ENCODE measurements at regions not wholly inside any gene's neighbourhood (a gene's known extent, or its start where the extent isn't known, plus 50 kb on each side); places are given as distances from the start of the nearest gene placed in this dataset.

DNA sequence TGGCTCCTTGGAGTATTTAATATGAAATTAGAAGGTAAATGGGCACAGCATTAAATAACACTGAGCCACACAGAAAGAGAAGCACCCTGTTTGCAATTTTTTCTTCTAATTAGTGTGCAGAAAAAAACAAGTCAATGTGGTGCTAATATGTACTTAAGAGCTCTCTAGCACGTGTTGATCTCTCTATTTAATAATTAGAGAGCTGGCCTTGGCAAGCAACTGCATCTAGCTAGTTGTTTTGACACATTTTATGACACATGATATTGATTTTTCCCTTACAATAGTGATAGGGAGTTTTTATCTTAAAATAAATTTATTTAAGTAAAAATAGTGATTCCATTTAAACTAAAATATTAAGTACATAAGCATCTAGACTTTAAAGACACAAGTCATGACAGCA, 54.5 kb upstream of the NUDT12 start:
- Histone ChIP-seq H3K9ac (replicated peaks; ENCODE audit: extremely low read depth, insufficient read depth, low read length) (no peak overlapping the region), H3K27me3 (ENCODE audit: control insufficient read depth in 2 of 2, insufficient read depth in 2 of 2, low read length in 2 of 2) (no peaks in the 10 kb centered on the region), H3K4me2 (ENCODE audit: insufficient read depth, low read length) (no peak overlapping the region), H3K4me3 (replicated peaks in 1 of 3; ENCODE audit: insufficient read depth in 1 of 3, low read depth in 1 of 3, low read length in 3 of 3) (no peak overlapping the region), H4K20me1 (replicated peaks; ENCODE audit: control insufficient read depth, extremely low read depth, insufficient read depth, low read length) (no peaks in the 10 kb centered on the region), H3K9me1 (replicated peaks; ENCODE audit: control insufficient read depth, extremely low read depth, insufficient read depth, low read length) (no peaks in the 10 kb centered on the region), H3K4me1 (ENCODE audit: control insufficient read depth, extremely low read depth, insufficient read depth, low read length) (no peaks in the 10 kb centered on the region), H2AFZ (ENCODE audit: low read depth, low read length) (no peak overlapping the region), H3K9me3 (replicated peaks; ENCODE audit: control insufficient read depth, insufficient read depth, low read length) (no peaks in the 10 kb centered on the region), H3K36me3 (ENCODE audit: control insufficient read depth in 2 of 2, extremely low read depth in 1 of 2, insufficient read depth in 2 of 2, low read length in 2 of 2) (no peaks in the 10 kb centered on the region), H3K79me2 (ENCODE audit: control insufficient read depth, insufficient read depth, low read length) (no peaks in the 10 kb centered on the region), H3K27ac (ENCODE audit: insufficient read depth, low read depth, low read length) (no peak overlapping the region)
- CTCF ChIA-PET, result no interaction called here
- POLR2A ChIA-PET, result no interaction called here
- dilution Hi-C loops (cut with MboI; ENCODE audit: extremely low pct_ligation_motif_present, low sequenced_read_pairs) (no loop called here), intact Hi-C loops (cut with micrococcal nuclease) (no loop called here)
- DNase-seq (ENCODE audit: low read depth, low spot score) (no peak), FAIRE-seq (no peak)
- BruUV-seq (replicated peaks), result no TSS peak
- TF ChIP-seq FOS (IDR thresholded peaks at IDR 0.05; ENCODE audit: borderline replicate concordance, insufficient read depth, low read length) (no peak), POLR2A (IDR thresholded peaks at IDR 0.05; ENCODE audit: low read depth, low read length) (no peak), EZH2 (IDR thresholded peaks at IDR 0.05; ENCODE audit: borderline replicate concordance, low read depth, low read length, severe bottlenecking) (no peak), JUN (IDR thresholded peaks at IDR 0.05; ENCODE audit: borderline replicate concordance, insufficient read depth, insufficient read length, low read depth) (no peak), POLR2AphosphoS5 (IDR thresholded peaks at IDR 0.05; ENCODE audit: insufficient read depth, low read depth, low read length) (no peak), GATA2 (IDR thresholded peaks at IDR 0.05; ENCODE audit: insufficient read depth, insufficient read length, low read depth, low read length) (no peak)
- TF ChIP-seq, protein P1, sequence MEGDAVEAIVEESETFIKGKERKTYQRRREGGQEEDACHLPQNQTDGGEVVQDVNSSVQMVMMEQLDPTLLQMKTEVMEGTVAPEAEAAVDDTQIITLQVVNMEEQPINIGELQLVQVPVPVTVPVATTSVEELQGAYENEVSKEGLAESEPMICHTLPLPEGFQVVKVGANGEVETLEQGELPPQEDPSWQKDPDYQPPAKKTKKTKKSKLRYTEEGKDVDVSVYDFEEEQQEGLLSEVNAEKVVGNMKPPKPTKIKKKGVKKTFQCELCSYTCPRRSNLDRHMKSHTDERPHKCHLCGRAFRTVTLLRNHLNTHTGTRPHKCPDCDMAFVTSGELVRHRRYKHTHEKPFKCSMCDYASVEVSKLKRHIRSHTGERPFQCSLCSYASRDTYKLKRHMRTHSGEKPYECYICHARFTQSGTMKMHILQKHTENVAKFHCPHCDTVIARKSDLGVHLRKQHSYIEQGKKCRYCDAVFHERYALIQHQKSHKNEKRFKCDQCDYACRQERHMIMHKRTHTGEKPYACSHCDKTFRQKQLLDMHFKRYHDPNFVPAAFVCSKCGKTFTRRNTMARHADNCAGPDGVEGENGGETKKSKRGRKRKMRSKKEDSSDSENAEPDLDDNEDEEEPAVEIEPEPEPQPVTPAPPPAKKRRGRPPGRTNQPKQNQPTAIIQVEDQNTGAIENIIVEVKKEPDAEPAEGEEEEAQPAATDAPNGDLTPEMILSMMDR (IDR thresholded peaks at IDR 0.05; ENCODE audit: extremely low read depth in 1 of 2, insufficient read depth in 1 of 2, low read depth in 1 of 2, low read length in 2 of 2), result no peak
- TF ChIP-seq, protein P2, sequence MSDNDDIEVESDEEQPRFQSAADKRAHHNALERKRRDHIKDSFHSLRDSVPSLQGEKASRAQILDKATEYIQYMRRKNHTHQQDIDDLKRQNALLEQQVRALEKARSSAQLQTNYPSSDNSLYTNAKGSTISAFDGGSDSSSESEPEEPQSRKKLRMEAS (IDR thresholded peaks at IDR 0.05; ENCODE audit: insufficient read depth, insufficient read length), result no peak

Data from endothelial cell of umbilical vein (primary cell).